Activated T-helper 1 cell treated with Interleukin-2 at 50 U/mL for 16 hours (primary cell): ENCODE measurements at regions not wholly inside any gene's neighbourhood (a gene's known extent, or its start where the extent isn't known, plus 50 kb on each side); places are given as distances from the start of the nearest gene placed in this dataset.
"Not testable (repeated sequence)": the region's sequence is repeated elsewhere in the genome, so short reads cannot be mapped to it uniquely, and the experiment has no call there.

Source experiments
- DNase-seq: peaks from one replicate; pipeline ENCODE4 v3.0.0-alpha.2; 2020; ENCODE audit warnings: low read depth

DNA sequence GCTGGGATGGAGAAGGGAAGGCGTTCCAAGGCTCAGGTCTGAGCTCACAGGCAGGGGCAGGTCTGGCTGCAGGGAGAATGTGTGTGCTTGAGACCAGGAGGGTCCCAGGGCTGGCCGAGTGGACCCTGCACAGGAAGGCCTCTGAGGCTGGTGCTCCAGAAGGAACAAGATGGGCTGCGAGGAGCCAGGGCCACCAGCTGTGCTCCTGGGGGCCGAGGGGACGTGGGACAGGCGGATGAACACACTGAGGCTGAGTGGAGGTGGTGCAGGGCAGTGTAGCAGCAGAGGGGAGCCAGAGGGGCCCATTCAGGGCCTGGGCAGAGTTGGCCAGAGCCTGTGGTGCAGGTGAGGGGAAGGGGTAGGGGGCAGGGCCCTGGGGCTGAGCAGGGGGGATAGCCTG is 249.7 kb downstream of the TMEM121 start:
- not testable (repeated sequence) for DNase-seq

DNA sequence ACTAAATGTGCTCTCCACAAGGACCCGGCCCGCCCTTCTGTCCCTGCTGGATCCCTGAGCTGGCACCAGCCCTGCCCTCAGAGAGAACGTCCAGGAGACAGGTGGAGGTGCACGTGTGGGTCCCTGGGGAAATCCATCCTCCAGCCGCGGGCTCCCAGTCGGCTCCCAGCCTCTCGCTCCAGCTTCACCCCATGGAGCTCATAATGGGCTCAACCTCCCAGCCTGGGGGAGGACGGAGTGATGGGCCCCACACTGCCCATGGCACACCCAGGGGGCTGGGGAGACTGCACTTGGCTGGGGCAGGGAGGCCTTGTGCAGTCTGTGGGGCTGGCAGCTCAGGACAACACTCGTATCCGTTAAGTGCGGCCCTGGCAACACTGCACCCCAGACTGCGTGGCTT is 250.5 kb downstream of the TMEM121 start:
- no peak for DNase-seq

DNA sequence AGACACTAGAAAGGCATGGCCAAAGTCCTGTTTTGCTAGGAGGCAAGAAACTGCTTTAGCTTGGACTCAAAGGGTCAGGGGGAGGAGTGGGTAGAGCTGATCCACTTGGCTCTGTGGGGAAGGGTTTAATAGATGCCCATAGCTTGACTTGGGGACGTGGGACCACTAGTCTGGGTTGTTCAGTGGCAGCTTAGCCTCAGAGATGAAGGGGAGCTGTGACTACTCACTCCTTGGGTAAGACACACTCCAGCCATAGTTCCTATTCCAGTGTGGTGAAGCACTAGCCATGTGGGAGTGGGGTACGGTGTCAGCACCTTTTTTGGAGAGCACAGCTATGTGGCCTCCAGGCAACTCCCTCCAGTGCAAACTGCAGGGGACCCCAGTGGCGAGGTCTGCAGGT is 257.3 kb downstream of the TMEM121 start:
- no peak for DNase-seq

DNA sequence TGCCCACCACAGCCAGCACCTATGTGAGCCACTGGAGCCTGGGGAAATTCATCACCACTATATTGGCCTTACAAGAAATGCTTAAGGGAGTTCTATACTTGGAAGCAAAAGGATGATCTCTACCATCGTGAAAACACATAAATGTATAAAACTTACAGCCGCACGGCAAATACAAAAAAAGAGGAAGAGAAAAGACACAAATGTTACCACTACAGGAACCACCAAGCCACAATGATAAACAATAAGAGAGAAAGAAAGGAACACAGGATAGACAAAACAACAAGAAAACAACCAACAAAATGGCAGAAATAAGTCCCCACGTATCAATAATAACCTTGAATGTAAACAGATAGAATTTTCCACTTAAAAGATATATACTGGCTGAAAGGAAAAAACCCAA is 267.5 kb downstream of the TMEM121 start:
- DNase-seq: no peak

DNA sequence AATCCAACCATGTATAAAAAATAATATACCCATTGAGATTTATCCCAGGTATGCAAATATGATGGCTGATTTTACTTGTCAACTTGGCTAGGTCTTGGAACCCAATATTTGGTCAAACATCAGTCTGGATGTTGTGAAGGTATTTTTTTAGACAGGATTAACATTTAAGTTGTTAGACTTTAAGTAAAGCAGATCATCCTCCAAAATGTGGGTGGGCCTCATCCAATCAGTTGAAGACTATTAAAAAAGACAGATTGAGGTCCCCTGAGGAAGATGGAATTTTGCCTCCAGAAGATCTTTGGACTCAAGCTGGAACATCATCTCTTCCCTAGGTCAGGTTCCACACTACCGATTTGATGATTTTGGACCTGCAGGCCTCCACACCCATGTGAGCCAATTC is 271.2 kb downstream of the TMEM121 start:
- no peak for DNase-seq

DNA sequence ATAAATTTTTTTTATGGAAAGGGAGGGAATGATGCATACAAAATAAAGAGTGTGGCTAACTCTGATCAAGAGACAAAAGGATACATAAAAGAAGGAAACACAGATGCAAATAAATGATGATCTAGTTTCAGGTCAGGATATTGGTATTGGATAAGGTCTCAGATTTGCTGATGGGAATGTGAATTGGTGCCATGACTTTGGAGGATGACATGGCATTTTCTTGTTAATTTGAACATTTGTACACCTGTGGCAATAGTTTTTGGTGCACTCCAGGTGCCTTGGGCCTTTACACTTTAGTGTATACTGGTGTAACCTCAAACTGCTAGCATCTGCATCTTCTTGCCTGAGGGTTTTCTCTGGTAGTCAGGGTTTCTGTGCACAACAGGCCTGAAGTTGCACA is 279.3 kb downstream of the TMEM121 start:
- no peak for DNase-seq

DNA sequence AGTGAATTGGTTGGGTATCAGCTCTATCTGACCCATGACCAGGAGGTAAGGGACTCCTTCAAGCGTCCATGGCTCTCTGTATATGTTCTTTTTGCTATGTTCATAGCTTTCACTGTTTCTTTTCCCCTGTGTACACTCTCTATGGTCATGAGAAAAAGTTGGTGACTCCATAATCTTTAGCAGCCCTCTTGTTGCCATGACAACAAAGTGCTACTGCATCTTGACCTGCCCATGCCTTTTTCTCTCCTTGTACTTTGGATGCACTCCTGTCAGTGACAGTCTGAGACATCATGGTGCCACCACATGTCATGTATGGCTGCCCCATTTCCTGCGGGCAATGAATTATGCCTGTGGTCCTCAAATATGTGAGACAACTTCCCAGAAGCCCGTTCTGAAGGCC is 280.2 kb downstream of the TMEM121 start:
- DNase-seq: no peak

DNA sequence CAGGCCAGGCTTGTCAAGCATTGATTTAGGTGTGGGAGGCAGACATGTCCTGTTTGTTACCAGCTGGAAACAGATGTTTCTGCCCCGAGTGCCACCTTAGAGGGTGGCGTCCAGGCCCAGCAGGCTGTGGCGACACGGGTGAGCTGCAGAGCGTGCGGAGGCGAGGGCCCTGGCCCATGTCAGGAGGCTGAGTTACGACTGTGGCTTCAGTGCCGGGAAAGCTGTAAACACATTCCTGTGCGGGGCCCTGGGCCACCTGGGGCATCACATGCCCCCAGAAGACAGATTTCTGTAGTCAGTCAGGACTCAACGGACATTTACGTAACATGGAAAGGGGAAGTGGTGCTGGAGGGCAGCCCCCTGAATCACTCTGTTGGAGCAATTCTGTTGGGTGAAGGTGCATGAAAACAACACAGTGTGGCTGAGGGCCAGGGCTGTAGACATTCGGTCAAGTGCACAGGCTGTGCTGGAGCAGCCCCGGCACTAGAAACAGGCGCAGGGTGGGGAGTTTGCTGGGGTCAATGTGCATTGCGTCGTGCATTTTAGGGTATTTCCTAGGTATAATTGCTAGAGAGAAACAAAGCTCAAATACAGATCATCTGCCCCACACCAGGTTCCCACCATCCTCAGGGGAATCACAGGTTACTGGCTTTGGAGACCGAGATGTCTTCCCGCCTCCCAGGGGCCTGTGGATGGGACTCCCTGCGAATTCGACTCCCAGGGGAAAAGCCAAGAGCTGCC is 291.8 kb downstream of the TMEM121 start:
- no peak for DNase-seq

DNA sequence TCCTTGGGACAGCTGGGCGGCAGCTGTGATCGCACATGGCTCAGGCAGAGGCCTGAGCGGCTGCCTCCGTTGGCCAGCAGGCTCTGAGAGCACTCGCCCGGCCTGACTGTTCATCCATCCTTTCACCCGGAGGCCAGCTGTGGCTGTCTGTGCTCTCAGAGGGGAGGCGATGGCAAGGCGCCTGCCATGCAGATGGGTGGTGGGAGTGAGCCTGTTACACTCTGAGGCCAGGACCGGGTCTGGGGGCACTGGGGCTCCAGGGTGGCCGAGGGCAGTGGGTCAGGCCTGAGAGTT is 292.3 kb downstream of the TMEM121 start:
- DNase-seq: no peak

DNA sequence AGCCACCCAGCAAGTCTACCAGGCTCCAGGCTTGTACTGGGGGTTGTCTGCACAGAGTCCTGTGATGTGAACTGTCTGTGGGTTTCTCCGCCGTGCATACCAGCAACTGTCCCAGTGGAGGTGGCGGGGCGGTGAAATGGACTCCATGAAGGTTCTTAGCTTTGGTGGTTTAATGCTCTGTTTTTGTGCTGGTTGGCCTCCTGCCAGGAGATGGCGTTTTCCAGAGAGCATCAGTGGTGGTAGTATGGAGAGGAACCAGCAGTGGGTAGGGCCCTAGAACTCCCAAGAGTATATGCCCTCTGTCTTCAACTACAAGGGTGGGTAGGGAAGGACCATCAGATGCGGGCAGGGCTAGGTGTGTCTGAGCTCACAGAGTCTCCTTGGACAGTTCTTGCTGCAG is 303.8 kb downstream of the TMEM121 start:
- DNase-seq: no peak

DNA sequence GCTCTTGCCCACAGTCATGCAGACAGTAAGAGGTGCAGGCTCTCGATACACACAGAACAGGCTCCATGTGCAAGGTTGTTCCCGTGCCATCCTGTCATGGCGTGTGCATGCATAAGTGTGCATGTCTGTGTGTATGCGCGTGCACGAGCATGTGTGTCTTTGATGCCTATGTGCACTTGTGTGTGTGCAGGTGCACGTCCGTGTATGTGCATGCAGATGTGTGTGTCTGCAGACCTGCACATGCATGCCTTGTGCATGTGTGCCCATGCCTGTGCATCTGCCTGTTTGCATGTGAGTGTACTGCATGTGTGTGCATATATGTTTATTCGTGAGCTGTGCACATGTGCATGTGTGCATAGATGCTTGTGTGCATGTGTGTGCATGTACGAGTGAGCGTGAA is 309.8 kb downstream of the TMEM121 start:
- DNase-seq: no peak

DNA sequence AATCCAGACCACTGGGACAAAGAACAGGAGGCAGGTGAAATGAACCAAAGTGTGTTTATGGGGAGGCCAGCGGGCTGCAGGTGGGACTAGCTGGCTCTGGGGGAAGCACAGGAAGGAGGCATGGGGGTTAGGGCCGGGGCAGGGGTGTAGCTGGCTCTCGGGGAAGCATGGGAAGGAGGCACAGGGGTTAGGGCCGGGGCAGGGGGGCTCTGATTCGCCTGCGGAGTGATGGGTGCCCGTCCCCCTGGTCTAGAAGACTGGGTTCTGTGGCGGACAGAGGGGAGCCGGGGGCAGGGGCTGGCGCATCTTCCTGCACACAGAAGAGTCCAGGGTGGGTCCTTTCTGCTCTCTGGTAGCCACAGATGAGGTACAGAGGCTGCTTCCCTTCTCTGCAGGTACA is 310.3 kb downstream of the TMEM121 start:
- no peak for DNase-seq

DNA sequence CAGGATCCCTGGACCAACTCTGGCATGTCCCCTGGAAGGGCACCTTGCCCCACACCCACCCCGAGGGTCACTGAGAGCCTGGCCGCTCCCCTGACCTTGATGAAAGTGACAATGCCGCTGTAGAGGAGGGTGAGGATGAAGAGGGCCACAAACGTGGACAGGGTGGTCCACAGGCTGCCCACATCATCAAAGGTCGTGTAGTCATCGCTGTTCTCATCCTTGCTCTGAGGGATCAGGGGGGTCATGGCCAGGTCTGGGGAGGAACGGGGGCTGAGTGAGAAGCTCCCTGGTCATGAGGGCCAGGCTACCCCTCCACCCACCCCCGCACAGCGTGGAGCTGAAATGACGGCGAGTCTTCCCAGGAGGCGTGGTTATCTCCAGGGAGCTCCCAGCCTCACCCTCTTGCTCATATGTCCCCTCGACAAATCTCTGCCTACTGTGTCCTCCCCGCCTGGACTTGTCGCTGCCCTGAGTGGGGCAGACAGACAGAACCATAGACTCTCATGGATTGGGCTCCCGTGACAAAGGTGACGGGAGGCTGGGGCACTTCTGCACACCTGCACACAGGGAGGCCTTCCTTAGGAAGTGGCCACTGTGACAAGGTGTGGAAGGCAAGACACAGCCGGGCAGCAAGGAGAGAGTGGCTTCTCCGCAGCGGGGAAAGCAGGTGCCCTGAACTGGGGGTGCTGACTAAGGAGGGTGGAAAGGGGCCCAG is 311.1 kb downstream of the TMEM121 start:
- no peak for DNase-seq

DNA sequence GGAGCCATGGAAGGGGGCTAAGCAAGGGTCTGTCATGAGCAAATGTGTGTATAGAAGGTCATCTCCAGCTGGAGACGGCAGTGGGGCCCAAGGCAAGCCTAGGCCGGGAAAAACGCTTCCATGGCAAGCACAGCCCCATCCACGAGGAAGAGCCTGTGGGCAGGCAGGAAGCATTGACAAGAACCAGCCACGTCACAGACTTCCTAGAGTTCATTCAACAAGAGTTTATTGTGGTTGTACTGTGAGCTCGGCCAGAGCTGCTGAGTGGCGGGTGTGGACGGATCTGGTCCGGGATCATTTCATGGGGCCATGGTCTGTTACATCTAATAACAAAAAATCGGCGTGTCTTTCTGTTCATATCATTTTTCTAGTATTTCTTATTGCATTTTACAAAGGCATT is 311.7 kb downstream of the TMEM121 start:
- no peak for DNase-seq

DNA sequence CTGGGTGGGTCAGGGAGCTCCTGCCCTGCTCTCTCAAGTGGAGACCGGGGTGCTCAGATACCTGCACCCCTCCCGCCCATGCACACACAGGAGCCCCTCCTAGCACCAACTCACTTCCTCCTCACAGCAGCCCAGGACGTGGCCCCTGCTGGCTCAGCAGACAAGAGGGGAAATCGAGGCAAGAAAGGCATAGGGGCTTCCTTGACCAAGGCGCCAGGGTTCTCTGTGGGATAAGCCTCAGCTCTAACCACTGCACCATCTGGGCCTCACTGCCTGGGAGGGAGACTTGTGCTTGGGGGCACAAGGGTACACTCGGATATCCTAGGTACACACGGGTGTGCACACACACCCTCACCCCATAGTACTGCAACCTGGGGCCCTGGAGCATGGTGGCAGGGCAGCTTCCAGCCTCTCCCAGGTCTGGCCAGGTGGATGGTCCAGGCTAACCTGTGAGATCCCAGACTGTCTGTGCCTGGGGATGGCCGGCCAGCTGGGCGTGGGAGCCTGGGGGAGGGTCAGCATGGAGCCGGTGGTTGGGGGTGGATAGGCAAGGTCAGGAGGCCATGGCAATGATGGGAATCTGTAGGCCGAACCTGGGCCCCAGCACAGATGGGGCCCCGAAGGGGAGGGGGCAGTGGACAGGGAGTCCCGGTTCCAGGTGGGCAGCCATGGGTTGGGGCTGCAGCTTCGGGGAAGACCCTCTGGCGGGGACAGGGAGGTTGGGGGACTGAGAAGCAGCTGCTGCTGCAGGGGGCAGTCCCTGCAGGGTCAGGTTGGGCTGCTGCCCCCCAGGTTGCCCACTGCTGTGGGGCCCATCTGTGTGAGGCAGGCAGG is 312.4 kb downstream of the TMEM121 start:
- no peak for DNase-seq

DNA sequence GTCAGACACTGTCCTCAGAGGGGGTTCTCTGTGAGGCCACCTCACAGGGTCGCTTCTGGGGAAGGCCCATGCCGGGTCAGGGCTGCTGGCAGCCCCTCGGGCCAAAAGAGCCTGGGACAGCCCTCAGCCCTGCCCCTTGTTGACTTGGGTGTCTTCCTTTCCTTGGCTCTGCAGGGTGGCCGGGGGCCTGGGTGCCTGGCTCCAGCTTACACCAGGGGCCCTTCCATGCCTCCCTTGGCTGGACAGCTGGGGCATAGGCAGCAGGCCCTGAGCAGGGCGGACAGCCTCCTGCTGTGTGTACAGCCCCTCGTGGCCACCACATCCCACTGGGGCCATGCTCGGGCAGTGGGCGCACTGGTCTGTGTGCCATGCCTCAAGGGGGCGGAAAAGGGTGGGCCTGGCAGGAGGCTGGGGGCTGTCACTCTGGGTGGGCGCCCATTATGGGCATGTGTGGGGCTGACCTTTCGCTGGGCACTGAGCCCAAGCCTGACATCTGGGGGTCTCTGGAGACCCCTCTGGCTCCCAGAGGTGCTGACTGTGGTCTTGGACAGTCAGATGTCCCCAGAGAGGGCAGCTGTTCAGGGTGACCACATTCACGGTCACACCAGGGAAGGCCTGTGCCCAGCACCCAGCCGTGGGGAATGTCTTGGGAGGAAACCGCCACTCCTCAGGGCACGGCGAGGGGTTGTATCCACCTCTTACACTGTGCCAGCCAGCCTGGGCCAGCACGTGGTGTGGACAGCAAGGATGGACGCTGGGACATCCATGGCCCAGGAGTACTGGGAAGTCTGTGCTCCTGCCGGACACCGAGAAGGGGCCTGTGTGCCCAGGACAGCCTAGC is 313.3 kb downstream of the TMEM121 start:
- no peak for DNase-seq

DNA sequence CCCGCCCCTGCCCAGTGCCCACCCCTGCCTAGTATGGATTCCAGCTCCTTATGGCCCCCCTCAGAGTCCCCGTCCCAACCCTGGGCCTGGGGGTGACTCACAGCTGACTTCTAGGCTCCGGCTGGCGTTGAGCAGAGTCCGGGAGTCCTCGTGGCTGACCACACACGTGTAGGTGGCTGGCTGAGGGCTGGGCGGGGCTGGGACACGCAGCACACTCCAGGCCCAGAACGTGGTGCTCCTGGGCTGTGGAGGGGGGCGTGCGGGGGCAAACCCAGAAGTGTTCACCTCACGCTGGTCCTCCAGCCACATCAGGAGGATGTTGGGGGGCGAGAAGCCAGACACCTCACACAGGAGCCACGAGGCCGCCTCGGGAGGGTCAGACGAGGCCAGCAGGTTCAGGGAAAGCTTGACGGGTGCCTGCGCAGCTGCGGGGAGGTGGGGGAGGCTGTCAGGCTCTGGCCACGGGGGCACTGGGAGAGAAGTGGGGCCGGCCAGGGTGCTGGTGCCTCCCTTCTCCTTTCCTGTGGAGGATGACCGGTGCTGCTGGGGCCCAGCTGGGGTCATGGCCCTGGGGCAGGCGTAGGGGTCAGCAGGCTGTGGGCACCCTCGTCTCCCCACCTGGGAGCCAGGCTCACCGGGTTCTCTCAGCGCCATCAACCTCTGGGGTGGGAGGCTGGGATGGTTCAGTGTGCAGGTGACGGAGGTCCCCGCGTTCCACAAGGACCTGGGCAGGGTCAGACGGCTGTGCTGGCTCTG is 314.1 kb downstream of the TMEM121 start:
- no peak for DNase-seq

DNA sequence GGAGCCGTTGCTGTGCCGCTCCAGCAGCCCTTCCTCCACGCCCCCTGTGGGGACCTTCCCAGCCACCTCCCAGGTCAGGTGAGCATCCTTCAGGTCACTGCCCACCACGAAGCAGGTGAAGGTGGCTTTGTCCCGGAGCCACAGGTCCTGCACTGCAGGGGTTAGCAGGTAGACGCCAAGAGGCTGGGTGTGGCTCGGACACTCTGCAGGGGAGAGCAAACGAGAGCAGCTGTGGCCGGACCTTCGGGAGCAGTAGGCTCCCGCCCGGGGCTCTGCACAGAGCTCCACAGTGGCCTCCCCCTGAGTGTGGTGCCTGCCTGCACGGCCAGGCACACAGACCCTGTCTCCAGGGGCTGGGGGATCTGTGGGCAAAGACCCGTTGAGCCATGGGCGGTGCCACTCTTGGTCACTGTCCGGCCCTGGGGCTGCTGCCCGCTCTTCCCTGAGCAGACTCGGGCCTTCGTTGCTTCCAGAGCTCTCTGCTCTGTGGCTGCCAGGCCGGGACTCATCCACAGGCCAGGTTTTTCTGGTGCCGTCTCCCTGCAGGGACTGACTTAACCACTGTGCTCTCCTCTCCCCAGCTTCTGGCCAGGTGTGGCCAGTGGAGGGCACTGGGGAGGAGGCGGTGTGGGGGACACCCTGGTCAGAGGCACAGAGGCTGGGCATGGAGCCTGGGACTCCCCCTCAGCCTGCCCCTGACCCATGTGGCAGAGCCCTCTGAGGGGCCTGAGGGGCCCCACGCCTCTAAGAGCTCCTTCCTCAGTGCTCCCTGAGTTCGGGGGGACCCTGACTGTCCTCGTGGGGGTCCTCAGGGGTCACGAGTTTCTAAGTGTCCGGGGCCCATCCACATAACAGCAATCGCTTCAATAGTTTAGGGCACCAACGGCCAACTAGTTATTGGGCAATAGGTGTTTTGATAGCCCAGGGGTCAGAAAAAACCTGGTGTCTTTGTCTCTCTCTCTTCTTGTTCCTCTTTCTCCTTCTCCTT is 314.9 kb downstream of the TMEM121 start:
- DNase-seq: no peak

DNA sequence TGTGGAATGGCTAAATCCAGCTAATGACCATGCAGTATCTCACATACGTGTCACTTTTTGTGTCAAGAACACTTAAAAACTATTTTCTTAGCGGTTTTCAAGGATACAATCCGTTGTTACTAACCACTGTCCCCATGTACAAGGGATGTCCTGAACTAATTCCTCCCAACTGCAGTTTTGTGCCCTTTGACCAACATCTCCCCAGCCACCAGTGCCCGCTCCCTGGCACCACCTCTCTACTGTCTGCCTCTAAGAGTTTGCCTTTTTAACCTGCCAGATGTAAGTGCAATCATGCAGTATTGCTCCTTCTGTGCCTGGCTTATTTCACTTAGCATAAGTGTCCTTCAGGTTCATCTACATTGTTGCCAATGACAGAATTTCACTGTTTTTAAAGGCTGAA is 315.7 kb downstream of the TMEM121 start:
- no peak for DNase-seq

DNA sequence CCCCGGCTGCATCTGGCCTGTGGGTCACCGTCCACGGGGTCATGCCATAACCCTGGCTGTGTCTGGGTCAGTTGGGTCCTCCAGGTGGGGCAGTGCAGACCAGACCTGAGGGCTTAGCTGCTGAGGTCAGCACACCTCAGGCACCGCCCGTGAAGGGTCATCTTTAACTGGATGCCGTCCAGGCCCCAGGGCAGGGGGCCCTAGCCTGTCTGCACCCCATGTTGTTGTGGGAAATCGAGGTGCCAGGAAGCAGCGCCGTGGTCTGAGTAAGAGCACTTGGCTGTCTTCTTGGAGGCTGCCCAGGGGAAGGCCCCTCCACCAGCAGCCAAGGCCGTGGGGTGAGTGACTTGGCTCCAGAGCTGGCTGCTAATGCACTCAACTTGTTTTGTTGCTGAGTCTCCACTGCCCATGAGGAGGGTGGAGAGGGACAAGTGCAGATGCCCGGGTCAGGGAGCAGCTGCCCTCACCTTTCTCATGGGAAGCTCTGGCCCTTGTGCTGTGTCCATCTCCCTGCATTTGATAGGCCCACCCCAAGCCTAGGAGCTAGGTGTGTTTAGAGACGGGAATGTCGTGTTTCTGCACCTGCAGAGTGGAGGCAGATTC is 317.2 kb downstream of the TMEM121 start:
- no peak for DNase-seq
